Neural progenitor cell (in vitro differentiated cells): ENCODE measurements at regions not wholly inside any gene's neighbourhood (a gene's known extent, or its start where the extent isn't known, plus 50 kb on each side); places are given as distances from the start of the nearest gene placed in this dataset.

Source experiments
- DNase-seq: peaks from one replicate; pipeline ENCODE4 v3.0.0-alpha.2; 2016; ENCODE audit warnings: low spot score
- H2AFZ ChIP-seq: fragments of 200-600 bp; sonication (generic); replicated peaks from 2 replicates; pipeline ENCODE4 v1.6.1; 2016; ENCODE audit warnings: antibody characterized with exemption
- H3F3A ChIP-seq: fragments of 200-600 bp; sonication (generic); 2 replicates; pipeline ENCODE4 v1.6.1; 2016; ENCODE audit warnings: antibody characterized with exemption, low read depth
- H3K27ac ChIP-seq: fragments of 200-600 bp; sonication (generic); 2 replicates; pipeline ENCODE4 v1.5.1; 2016; ENCODE audit warnings: mild to moderate bottlenecking
- H3K27me3 ChIP-seq: fragments of 200-600 bp; sonication (generic); 2 replicates; pipeline ENCODE4 v1.6.1; 2016; ENCODE audit warnings: mild to moderate bottlenecking, moderate library complexity
- H3K36me3 ChIP-seq: fragments of 200-600 bp; sonication (generic); 2 replicates; pipeline ENCODE4 v1.5.1; 2016
- H3K4me1 ChIP-seq: fragments of 200-600 bp; sonication (generic); 2 replicates; pipeline ENCODE4 v1.6.1; 2016; ENCODE audit warnings: mixed run types
- H3K4me2 ChIP-seq: fragments of 200-600 bp; sonication (generic); 2 replicates; pipeline ENCODE4 v1.6.1; 2016
- H3K4me3 ChIP-seq: fragments of 200-600 bp; sonication (generic); 2 replicates; pipeline ENCODE4 v1.5.1; 2016
- H3K79me2 ChIP-seq: fragments of 200-600 bp; sonication (generic); 2 replicates; pipeline ENCODE4 v1.6.1; 2016; ENCODE audit warnings: low read depth
- H3K9ac ChIP-seq: fragments of 200-600 bp; sonication (generic); 2 replicates; pipeline ENCODE4 v1.6.1; 2016
- H3K9me3 ChIP-seq: fragments of 200-600 bp; sonication (generic); 2 replicates; pipeline ENCODE4 v1.5.1; 2016; ENCODE audit warnings: low read depth
- H4K20me1 ChIP-seq: fragments of 200-600 bp; sonication (generic); 2 replicates; pipeline ENCODE4 v1.6.1; 2016; ENCODE audit warnings: low read depth
- H3K27ac Mint-ChIP-seq: 3 replicates; pipeline ENCODE4 v1.8.0; 2021; ENCODE audit warnings: mixed read lengths
- H3K27me3 Mint-ChIP-seq: 2 replicates; pipeline ENCODE4 v1.8.0; 2022; ENCODE audit warnings: low read depth, mild to moderate bottlenecking, inconsistent platforms, moderate library complexity, mixed read lengths; ENCODE audit not compliant: insufficient read depth
- H3K36me3 Mint-ChIP-seq: 3 replicates; pipeline ENCODE4 v1.8.0; 2021; ENCODE audit warnings: mixed read lengths
- H3K4me1 Mint-ChIP-seq: 3 replicates; pipeline ENCODE4 v1.8.0; 2021; ENCODE audit warnings: mixed read lengths
- H3K4me3 Mint-ChIP-seq: 3 replicates; pipeline ENCODE4 v1.8.0; 2021; ENCODE audit warnings: mild to moderate bottlenecking, moderate library complexity, mixed read lengths
- H3K9me3 Mint-ChIP-seq: 3 replicates; pipeline ENCODE4 v1.8.0; 2020; ENCODE audit warnings: mixed read lengths
- EZH2 ChIP-seq: fragments of 200-600 bp; sonication (generic); IDR thresholded peaks from 2 replicates; pipeline ENCODE4 v1.6.1; 2017; ENCODE audit warnings: antibody characterized with exemption, mild to moderate bottlenecking, moderate library complexity
- EZH2phosphoT487 ChIP-seq: fragments of 200-600 bp; sonication (generic); IDR thresholded peaks from 2 replicates; pipeline ENCODE4 v1.6.1; 2017; ENCODE audit warnings: antibody characterized with exemption
- TF ChIP-seq, protein P1 (sequence below): fragments of 200-600 bp; sonication (generic); IDR thresholded peaks from 2 replicates; pipeline ENCODE4 v1.5.1; 2017; ENCODE audit warnings: antibody characterized with exemption, mild to moderate bottlenecking

DNA sequence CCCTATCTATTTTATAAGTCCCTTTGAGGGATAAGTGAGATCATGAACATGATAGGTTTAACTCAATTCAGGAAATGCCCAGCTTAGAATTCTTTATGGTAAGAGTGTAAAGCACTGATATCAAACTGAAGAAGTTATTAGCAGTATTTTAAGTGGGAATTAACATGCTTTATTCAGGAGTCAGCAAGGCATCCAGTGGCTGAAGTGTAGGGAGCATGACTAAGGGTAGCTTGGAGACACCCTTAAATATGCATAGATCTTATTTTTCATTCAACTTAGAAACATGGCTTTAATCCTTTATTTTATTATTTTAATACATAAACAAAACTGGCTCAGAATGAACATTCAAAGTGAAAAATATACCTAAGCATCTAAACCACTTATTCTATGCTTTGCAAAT lies 158.3 kb upstream of the LPP start:
- H3K4me3 ChIP-seq = no peak overlapping the region
- Mint-ChIP-seq H3K27me3 (peaks cover 4% of the 10 kb centered on the region), H3K4me1 (peaks cover 20% of the 10 kb centered on the region), H3K36me3 (no peaks in the 10 kb centered on the region), H3K27ac (no peak overlapping the region), H3K9me3 (no peaks in the 10 kb centered on the region), H3K4me3 (no peak overlapping the region)
- no peaks in the 10 kb centered on the region for H3K9me3 ChIP-seq
- no peak overlapping the region for H3K9ac ChIP-seq
- H2AFZ ChIP-seq = no peak overlapping the region
- H3K4me2 ChIP-seq = no peak overlapping the region
- peaks cover 2% of the 10 kb centered on the region for H3F3A ChIP-seq
- peaks cover 23% of the 10 kb centered on the region for H3K4me1 ChIP-seq
- no peaks in the 10 kb centered on the region for H4K20me1 ChIP-seq
- TF ChIP-seq, protein P1, sequence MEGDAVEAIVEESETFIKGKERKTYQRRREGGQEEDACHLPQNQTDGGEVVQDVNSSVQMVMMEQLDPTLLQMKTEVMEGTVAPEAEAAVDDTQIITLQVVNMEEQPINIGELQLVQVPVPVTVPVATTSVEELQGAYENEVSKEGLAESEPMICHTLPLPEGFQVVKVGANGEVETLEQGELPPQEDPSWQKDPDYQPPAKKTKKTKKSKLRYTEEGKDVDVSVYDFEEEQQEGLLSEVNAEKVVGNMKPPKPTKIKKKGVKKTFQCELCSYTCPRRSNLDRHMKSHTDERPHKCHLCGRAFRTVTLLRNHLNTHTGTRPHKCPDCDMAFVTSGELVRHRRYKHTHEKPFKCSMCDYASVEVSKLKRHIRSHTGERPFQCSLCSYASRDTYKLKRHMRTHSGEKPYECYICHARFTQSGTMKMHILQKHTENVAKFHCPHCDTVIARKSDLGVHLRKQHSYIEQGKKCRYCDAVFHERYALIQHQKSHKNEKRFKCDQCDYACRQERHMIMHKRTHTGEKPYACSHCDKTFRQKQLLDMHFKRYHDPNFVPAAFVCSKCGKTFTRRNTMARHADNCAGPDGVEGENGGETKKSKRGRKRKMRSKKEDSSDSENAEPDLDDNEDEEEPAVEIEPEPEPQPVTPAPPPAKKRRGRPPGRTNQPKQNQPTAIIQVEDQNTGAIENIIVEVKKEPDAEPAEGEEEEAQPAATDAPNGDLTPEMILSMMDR = no peak
- TF ChIP-seq EZH2phosphoT487 = no peak
- no peak for TF ChIP-seq EZH2
- DNase-seq = no peak
- no peaks in the 10 kb centered on the region for H3K79me2 ChIP-seq
- no peaks in the 10 kb centered on the region for H3K36me3 ChIP-seq
- no peak overlapping the region for H3K27ac ChIP-seq
- H3K27me3 ChIP-seq = no peaks in the 10 kb centered on the region

DNA sequence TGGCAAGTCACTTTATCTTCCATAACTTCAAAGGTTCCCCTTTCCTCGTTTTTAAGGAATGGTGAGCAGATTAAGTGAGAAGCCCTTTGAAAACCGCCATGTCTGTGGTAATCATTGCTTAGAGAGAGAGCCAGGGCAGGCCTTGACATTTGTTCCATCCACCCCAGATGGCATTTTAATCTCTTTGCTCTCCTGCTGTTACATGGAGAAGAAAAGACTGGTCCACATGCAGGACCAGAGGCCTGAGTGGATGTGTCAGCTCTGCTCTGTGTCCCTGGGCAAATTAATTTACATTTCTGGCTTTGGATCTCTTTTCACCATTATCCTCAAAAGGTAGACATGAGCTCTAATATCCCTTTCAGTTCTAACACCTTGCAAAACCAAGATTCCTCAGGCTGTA lies 157.3 kb upstream of the LPP start:
- Mint-ChIP-seq H3K27me3 (peaks cover 4% of the 10 kb centered on the region), H3K9me3 (no peaks in the 10 kb centered on the region), H3K36me3 (no peaks in the 10 kb centered on the region), H3K4me1 (peaks cover 14% of the 10 kb centered on the region), H3K27ac (no peak overlapping the region), H3K4me3 (no peak overlapping the region)
- Histone ChIP-seq H2AFZ (no peak overlapping the region), H3K4me3 (no peak overlapping the region), H3F3A (no peaks in the 10 kb centered on the region), H3K4me2 (no peak overlapping the region), H3K27me3 (no peaks in the 10 kb centered on the region), H3K4me1 (peaks cover 15% of the 10 kb centered on the region), H3K79me2 (no peaks in the 10 kb centered on the region), H3K27ac (no peak overlapping the region), H3K9me3 (no peaks in the 10 kb centered on the region), H4K20me1 (no peaks in the 10 kb centered on the region), H3K36me3 (no peaks in the 10 kb centered on the region), H3K9ac (no peak overlapping the region)
- no peak for DNase-seq
- TF ChIP-seq, protein P1 = no peak
- TF ChIP-seq EZH2phosphoT487 (no peak), EZH2 (no peak)

DNA sequence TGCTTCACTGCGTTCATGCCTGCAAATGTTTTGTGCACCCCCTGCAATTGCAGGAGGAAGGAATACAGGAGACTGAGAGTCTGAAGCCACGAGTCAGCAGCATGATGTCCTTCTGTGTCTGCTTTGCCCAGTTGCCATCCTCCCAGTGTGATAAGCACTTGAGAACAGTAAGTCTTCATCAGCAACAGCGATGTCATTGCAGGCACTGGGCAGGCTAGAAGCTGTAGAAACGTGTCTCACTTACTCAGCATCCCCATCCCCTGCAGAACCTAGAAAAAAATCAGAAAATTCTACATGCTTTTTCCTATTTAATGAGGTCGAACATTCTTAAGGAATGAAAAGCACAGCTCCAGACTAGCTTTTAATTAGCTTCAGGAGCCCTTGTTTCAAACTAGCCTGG lies 156.5 kb upstream of the LPP start:
- Mint-ChIP-seq H3K27me3 (peaks cover 4% of the 10 kb centered on the region), H3K27ac (no peak overlapping the region), H3K9me3 (no peaks in the 10 kb centered on the region), H3K4me1 (peaks cover 14% of the 10 kb centered on the region), H3K36me3 (no peaks in the 10 kb centered on the region), H3K4me3 (no peak overlapping the region)
- Histone ChIP-seq H3K27ac (no peak overlapping the region), H3K4me2 (no peak overlapping the region), H3K79me2 (no peaks in the 10 kb centered on the region), H3F3A (no peaks in the 10 kb centered on the region), H3K36me3 (no peaks in the 10 kb centered on the region), H3K4me3 (no peak overlapping the region), H2AFZ (peak overlapping the region; percentile 36), H3K27me3 (no peaks in the 10 kb centered on the region), H3K9ac (no peak overlapping the region), H4K20me1 (no peaks in the 10 kb centered on the region), H3K9me3 (no peaks in the 10 kb centered on the region), H3K4me1 (peaks cover 15% of the 10 kb centered on the region)
- TF ChIP-seq EZH2phosphoT487 = no peak
- no peak for DNase-seq

DNA sequence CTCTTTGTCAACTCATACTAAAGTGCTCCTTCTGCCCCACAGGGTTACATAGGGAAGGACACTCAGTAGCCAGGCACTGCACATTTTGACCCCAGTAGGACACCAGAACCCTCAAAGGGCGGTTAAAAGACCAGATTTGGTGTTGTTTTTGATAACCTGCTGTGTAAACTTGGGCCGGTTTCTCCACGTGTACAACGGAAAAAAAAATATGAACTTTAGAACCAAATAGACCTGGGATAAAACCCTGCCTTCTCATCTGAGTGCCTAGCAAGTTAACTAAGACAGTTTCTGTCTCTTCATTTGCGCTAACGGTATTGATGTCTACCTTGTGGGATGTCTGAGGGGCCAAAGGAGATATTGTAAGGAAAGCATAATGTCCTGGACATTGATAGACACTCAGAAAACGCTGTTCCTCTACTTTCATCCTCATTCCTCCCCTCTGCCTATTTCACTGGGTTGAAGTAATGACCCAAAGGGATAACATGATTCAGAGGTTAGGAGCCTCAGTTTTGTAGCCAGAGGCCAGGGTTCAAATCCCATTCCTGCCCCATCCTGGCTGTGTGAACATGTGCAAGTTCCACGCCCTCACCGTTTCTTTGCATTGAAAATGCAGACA lies 155.9 kb upstream of the LPP start:
- no peaks in the 10 kb centered on the region for H3K9me3 Mint-ChIP-seq

More for the DNA sequence above, 155.9 kb upstream of the LPP start:
- Mint-ChIP-seq H3K27me3 (peaks cover 6% of the 10 kb centered on the region), H3K27ac (no peak overlapping the region), H3K36me3 (no peaks in the 10 kb centered on the region), H3K4me1 (peaks cover 14% of the 10 kb centered on the region), H3K4me3 (no peak overlapping the region)
- no peak for TF ChIP-seq EZH2
- no peak for TF ChIP-seq EZH2phosphoT487
- TF ChIP-seq, protein P1 = no peak
- no peak overlapping the region for H3K9ac ChIP-seq
- H3K27me3 ChIP-seq = no peaks in the 10 kb centered on the region
- H4K20me1 ChIP-seq = no peaks in the 10 kb centered on the region
- peak overlapping the region; percentile 36 for H2AFZ ChIP-seq
- H3K36me3 ChIP-seq = no peaks in the 10 kb centered on the region
- no peaks in the 10 kb centered on the region for H3K9me3 ChIP-seq
- no peak overlapping the region for H3K4me3 ChIP-seq
- no peak for DNase-seq
- H3F3A ChIP-seq = peaks cover 2% of the 10 kb centered on the region
- no peak overlapping the region for H3K27ac ChIP-seq
- no peak overlapping the region for H3K4me2 ChIP-seq
- H3K79me2 ChIP-seq = no peaks in the 10 kb centered on the region
- H3K4me1 ChIP-seq = peaks cover 16% of the 10 kb centered on the region
